GM21825 (cell line): ENCODE measurements at regions not wholly inside any gene's neighbourhood (a gene's known extent, or its start where the extent isn't known, plus 50 kb on each side); places are given as distances from the start of the nearest gene placed in this dataset.

Experiments used
- ATAC-seq: cut with Tn5 transposase; IDR thresholded peaks from one replicate; pipeline ENCODE4 v1.9.1; 2021; ENCODE audit warnings: mild to moderate bottlenecking, moderate library complexity; ENCODE audit not compliant: unreplicated experiment

GRCh38 chr18:72368308-72368707 lies 175.8 kb downstream of the CBLN2 start:
- ATAC-seq = no peak

GRCh38 chr18:72360634-72361033 lies 183.5 kb downstream of the CBLN2 start:
- ATAC-seq = no peak

GRCh38 chr18:72342933-72343332 lies 201.2 kb downstream of the CBLN2 start:
- no peak for ATAC-seq

GRCh38 chr18:72339976-72340375 lies 204.2 kb downstream of the CBLN2 start:
- ATAC-seq = no peak

- ATAC-seq = no peak
Observed at GRCh38 chr18:72336786-72337185, 207.4 kb downstream of the CBLN2 start.

- no peak for ATAC-seq
Observed at GRCh38 chr18:72329533-72329932, 214.6 kb downstream of the CBLN2 start.

- ATAC-seq = no peak
Observed at GRCh38 chr18:72325307-72325706, 218.8 kb downstream of the CBLN2 start.

- no peak for ATAC-seq
Observed at GRCh38 chr18:72324677-72325076, 219.5 kb downstream of the CBLN2 start.

GRCh38 chr18:72316497-72316896 lies 227.6 kb downstream of the CBLN2 start:
- no peak for ATAC-seq

GRCh38 chr18:72283148-72283925 lies 260.8 kb downstream of the CBLN2 start:
- no peak for ATAC-seq

GRCh38 chr18:72273025-72273424 lies 271.1 kb downstream of the CBLN2 start:
- no peak for ATAC-seq

GRCh38 chr18:72261590-72261989 lies 282.6 kb downstream of the CBLN2 start:
- ATAC-seq = no peak

- no peak for ATAC-seq
Observed at GRCh38 chr18:72246076-72246475, 298.1 kb downstream of the CBLN2 start.

GRCh38 chr18:72235422-72235821 lies 308.7 kb downstream of the CBLN2 start:
- ATAC-seq = no peak

- ATAC-seq = no peak
Observed at GRCh38 chr18:72233106-72233505, 311.0 kb downstream of the CBLN2 start.

GRCh38 chr18:72232644-72233043 lies 311.5 kb downstream of the CBLN2 start:
- no peak for ATAC-seq

- no peak for ATAC-seq
Observed at GRCh38 chr18:72225958-72226357, 318.2 kb downstream of the CBLN2 start.

- ATAC-seq = no peak
Observed at GRCh38 chr18:72223733-72224132, 320.4 kb downstream of the CBLN2 start.

- ATAC-seq = no peak
Observed at GRCh38 chr18:72208920-72209676, 335.0 kb downstream of the CBLN2 start.

- ATAC-seq = no peak
Observed at GRCh38 chr18:72207280-72207679, 336.9 kb downstream of the CBLN2 start.

- no peak for ATAC-seq
Observed at GRCh38 chr18:72206814-72207213, 337.3 kb downstream of the CBLN2 start.

- ATAC-seq = no peak
Observed at GRCh38 chr18:72201032-72201431, 343.1 kb downstream of the CBLN2 start.
